OCI-LY3 (cell line): ENCODE measurements at regions not wholly inside any gene's neighbourhood (a gene's known extent, or its start where the extent isn't known, plus 50 kb on each side); places are given as distances from the start of the nearest gene placed in this dataset.

Experiments
- EZH2phosphoT487 ChIP-seq: fragments of 200-600 bp; shearing (Covaris generic); IDR thresholded peaks from 2 replicates; pipeline ENCODE4 v1.6.1; 2018; ENCODE audit warnings: antibody characterized with exemption, mixed run types, low read depth
- TF ChIP-seq, protein P1 (sequence below): fragments of 200-600, 300-600 bp; sonication (generic); IDR thresholded peaks from 2 replicates; pipeline ENCODE4 v1.5.1; 2014; ENCODE audit warnings: antibody characterized with exemption, low read length, low read depth

GRCh38 chr10:4201866-4202825 lies 417.1 kb upstream of the KLF6 start:
- TF ChIP-seq, protein P1, sequence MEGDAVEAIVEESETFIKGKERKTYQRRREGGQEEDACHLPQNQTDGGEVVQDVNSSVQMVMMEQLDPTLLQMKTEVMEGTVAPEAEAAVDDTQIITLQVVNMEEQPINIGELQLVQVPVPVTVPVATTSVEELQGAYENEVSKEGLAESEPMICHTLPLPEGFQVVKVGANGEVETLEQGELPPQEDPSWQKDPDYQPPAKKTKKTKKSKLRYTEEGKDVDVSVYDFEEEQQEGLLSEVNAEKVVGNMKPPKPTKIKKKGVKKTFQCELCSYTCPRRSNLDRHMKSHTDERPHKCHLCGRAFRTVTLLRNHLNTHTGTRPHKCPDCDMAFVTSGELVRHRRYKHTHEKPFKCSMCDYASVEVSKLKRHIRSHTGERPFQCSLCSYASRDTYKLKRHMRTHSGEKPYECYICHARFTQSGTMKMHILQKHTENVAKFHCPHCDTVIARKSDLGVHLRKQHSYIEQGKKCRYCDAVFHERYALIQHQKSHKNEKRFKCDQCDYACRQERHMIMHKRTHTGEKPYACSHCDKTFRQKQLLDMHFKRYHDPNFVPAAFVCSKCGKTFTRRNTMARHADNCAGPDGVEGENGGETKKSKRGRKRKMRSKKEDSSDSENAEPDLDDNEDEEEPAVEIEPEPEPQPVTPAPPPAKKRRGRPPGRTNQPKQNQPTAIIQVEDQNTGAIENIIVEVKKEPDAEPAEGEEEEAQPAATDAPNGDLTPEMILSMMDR: no peak
- TF ChIP-seq EZH2phosphoT487: no peak
